Gastrocnemius medialis (tissue), 4 donors: ENCODE measurements at regions not wholly inside any gene's neighbourhood (a gene's known extent, or its start where the extent isn't known, plus 50 kb on each side); places are given as distances from the start of the nearest gene placed in this dataset.

Experiments used
- ATAC-seq, 2 donors: fragments of 150-250 bp; one replicate each; pipeline ENCODE4 v1.9.1; 2016
- DNase-seq, 2 donors: peaks; one replicate each; pipeline ENCODE4 v3.0.0-alpha.2; 2019
- H3K27ac ChIP-seq, 4 donors: fragments of 200-600 bp; sonication (generic); 1 replicate in 1 of 4; 2 replicates in 3 of 4; pipeline ENCODE4 v1.5.1; 2016 to 2018; ENCODE audit warnings: mild to moderate bottlenecking in 2 of 4, moderate library complexity in 1 of 4
- H3K27me3 ChIP-seq, 3 donors: fragments of 200-600 bp; sonication (generic) in 2 of 3; 1 replicate in 1 of 3; 2 replicates in 2 of 3; pipeline versions ENCODE4 v1.5.1 to v1.6.0; 2016 to 2019; ENCODE audit warnings: mild to moderate bottlenecking in 1 of 3, moderate library complexity in 1 of 3
- H3K36me3 ChIP-seq, 2 donors: fragments of 200-600 bp; sonication (generic) in 1 of 2; one replicate each; pipeline ENCODE4 v1.5.1; 2017 to 2018
- H3K4me1 ChIP-seq, 2 donors: fragments of 200-600 bp; sonication (generic) in 1 of 2; one replicate each; pipeline ENCODE4 v1.5.1; 2016 to 2017; ENCODE audit warnings: mild to moderate bottlenecking in 2 of 2
- H3K4me3 ChIP-seq, 4 donors: fragments of 200-600 bp; sonication (generic) in 3 of 4; 1 replicate in 1 of 4; 2 replicates in 3 of 4; pipeline ENCODE4 v1.5.1; 2016 to 2019; ENCODE audit warnings: mild to moderate bottlenecking in 2 of 4
- H3K9me3 ChIP-seq, 3 donors: fragments of 200-600 bp; sonication (generic) in 2 of 3; 1 replicate in 1 of 3; 2 replicates in 2 of 3; pipeline ENCODE4 v1.5.1; 2016 to 2019
- POLR2A ChIP-seq, 2 donors: fragments of 450-650 bp; IDR thresholded peaks; one replicate each; pipeline ENCODE4 v1.6.1; 2017; ENCODE audit warnings: antibody characterized with exemption in 2 of 2, mild to moderate bottlenecking in 2 of 2, moderate library complexity in 2 of 2
- in situ Hi-C, 4 donors: fragments of 200-750 bp; cut with MboI; loops; one replicate each; pipeline versions ENCODE4 v1.15.0 to v1.8.0; 2017; ENCODE audit warnings: low sequenced_read_pairs in 4 of 4
- intact Hi-C: fragments of 100-400 bp; cut with DNase I; formaldehyde crosslinking; loops from one replicate; pipeline ENCODE4 v1.15.1; 2023; ENCODE audit warnings: low total_unique reads
- TF ChIP-seq, protein P1 (sequence below), 5 experiments: fragments of 450-650 bp in 3 of 5; fragments of 200-600 bp in 2 of 5; sonication (generic) in 2 of 5; IDR thresholded peaks in 4 of 5; conservative IDR thresholded peaks in 1 of 5; 1 replicate in 4 of 5; 2 replicates in 1 of 5; pipeline ENCODE4 v1.5.1; 2016 to 2019; ENCODE audit warnings: antibody characterized with exemption in 5 of 5, mild to moderate bottlenecking in 3 of 5, moderate library complexity in 3 of 5

DNA sequence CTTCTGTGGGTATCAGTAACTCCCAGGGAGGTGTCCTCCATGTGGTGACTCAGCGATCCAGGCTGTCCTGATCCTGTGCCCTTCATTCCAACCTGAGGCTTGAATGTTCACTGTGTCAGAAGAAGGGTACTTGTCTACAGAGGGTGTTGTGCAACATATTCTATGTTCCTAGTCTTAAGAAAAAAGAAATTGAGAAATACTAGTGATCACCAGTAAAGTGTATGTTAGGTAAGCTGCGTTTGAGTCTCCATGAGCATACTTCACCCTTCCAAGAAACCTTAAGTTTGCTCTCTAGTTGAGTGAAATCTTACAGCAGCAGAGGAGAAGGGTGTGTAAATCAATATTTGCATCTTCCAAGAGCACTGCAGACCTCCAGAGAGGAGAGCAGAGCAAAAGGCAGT, 122.2 kb upstream of the SLC24A5 start:
- H3K36me3 ChIP-seq: no peaks in the 10 kb centered on the region
- H3K27me3 ChIP-seq: no peaks in the 10 kb centered on the region
- H3K4me3 ChIP-seq: no peak overlapping the region
- intact Hi-C loops (no loop called here), in situ Hi-C loops (loop anchor here in 3 of 4 donors (10.0 to 25.0 kb wide), 4 partner anchors 286 to 536 kb away; partner anchors contain the start of gene SEMA6D (in 2 of the 3))
- H3K4me1 ChIP-seq: no peaks in the 10 kb centered on the region
- DNase-seq: no peak
- H3K9me3 ChIP-seq: no peaks in the 10 kb centered on the region
- H3K27ac ChIP-seq: no peak overlapping the region
- ATAC-seq: no peak
- TF ChIP-seq POLR2A (IDR thresholded peaks at IDR 0.05): no peak
- TF ChIP-seq, protein P1, sequence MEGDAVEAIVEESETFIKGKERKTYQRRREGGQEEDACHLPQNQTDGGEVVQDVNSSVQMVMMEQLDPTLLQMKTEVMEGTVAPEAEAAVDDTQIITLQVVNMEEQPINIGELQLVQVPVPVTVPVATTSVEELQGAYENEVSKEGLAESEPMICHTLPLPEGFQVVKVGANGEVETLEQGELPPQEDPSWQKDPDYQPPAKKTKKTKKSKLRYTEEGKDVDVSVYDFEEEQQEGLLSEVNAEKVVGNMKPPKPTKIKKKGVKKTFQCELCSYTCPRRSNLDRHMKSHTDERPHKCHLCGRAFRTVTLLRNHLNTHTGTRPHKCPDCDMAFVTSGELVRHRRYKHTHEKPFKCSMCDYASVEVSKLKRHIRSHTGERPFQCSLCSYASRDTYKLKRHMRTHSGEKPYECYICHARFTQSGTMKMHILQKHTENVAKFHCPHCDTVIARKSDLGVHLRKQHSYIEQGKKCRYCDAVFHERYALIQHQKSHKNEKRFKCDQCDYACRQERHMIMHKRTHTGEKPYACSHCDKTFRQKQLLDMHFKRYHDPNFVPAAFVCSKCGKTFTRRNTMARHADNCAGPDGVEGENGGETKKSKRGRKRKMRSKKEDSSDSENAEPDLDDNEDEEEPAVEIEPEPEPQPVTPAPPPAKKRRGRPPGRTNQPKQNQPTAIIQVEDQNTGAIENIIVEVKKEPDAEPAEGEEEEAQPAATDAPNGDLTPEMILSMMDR (IDR thresholded peaks at IDR 0.05 in 4 of 5, conservative IDR thresholded peaks at IDR 0.05 in 1 of 5): no peak

DNA sequence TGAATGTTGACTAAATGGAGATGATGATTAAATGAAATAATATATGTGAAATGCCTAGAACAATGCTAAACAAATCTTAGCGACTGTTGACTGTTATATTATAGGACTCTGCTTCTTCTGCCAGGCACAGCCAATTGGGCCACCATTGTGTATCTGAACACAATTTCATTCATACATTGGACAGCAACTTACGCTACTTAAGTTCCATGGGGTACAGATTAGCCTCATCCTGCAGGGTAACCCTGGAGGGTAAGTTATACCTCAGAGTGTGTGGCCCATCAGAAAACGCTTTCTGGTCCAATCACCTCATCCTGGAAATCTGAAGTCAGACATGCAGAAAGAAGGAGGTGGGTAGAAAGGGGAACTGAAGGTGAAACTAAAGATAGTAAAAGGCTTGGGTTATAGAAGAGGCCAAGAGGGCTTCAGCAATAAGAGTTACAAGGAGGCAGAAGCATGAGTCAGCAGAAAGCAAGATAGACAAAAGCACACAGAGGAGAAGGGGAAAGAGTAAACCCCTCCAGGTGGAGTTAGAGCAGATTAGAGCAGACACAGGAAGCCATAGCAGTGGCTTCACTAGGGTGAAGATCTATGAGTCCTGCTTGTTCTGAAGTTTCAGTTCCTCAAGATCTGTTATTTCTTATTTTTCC, 119.3 kb upstream of the SLC24A5 start:
- no peaks in the 10 kb centered on the region for H3K9me3 ChIP-seq
- H3K36me3 ChIP-seq: no peaks in the 10 kb centered on the region
- in situ Hi-C loops (no loop called here), intact Hi-C loops (no loop called here)
- no peak for TF ChIP-seq POLR2A (IDR thresholded peaks at IDR 0.05)
- TF ChIP-seq, protein P1 (IDR thresholded peaks at IDR 0.05 in 4 of 5, conservative IDR thresholded peaks at IDR 0.05 in 1 of 5): no peak
- no peak overlapping the region for H3K27ac ChIP-seq
- no peak overlapping the region for H3K4me3 ChIP-seq
- ATAC-seq (no peak), DNase-seq (no peak)
- no peaks in the 10 kb centered on the region for H3K4me1 ChIP-seq
- H3K27me3 ChIP-seq: no peaks in the 10 kb centered on the region

DNA sequence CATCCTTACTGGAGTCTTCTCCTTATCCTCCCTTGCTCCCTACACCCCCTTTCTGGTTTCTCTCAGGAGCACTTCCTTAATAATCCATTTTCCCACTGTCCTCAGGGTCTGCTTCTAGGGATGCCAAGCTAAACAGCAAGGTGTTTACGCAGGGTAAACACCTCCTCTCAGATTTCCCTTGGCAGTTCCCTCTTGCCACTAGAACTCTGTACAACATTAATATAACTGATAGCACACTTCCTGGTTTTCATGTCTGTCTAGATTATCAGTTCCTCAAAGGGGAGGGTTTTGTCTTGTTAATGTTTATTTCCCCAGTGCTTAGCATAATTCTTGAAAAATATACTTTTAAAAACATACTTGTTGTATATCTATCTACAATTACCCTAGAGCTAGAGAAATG, 118.0 kb upstream of the SLC24A5 start:
- H3K4me3 ChIP-seq: no peak overlapping the region
- H3K27me3 ChIP-seq: no peaks in the 10 kb centered on the region
- TF ChIP-seq, protein P1 (IDR thresholded peaks at IDR 0.05 in 4 of 5, conservative IDR thresholded peaks at IDR 0.05 in 1 of 5): no peak
- no peak for TF ChIP-seq POLR2A (IDR thresholded peaks at IDR 0.05)
- H3K36me3 ChIP-seq: no peaks in the 10 kb centered on the region
- intact Hi-C loops (no loop called here), in situ Hi-C loops (no loop called here)
- DNase-seq: no peak
- no peak overlapping the region for H3K27ac ChIP-seq
- no peaks in the 10 kb centered on the region for H3K4me1 ChIP-seq
- no peaks in the 10 kb centered on the region for H3K9me3 ChIP-seq
- no peak for ATAC-seq

DNA sequence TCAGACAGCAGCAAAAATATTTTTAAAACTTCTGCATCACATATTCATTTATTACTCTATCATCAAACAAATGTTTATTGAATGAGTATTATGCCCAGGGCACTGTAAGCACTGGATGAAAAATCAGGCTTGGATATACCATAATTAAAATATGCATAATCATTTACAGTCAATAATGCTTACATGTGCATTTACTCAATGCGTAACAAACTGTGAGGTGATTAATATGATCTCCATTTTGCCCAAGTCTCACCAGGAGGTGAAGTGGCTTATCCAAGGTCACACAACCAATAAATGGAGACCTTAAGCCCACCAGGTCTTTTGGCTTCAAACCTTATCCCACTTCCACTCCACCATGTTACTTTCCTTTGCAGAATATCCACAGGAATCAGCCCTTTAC, 117.3 kb upstream of the SLC24A5 start:
- Histone ChIP-seq H3K27me3 (no peaks in the 10 kb centered on the region), H3K4me1 (no peaks in the 10 kb centered on the region), H3K27ac (no peak overlapping the region), H3K9me3 (no peaks in the 10 kb centered on the region), H3K4me3 (no peak overlapping the region), H3K36me3 (no peaks in the 10 kb centered on the region)
- in situ Hi-C loops (no loop called here), intact Hi-C loops (no loop called here)
- no peak for TF ChIP-seq POLR2A (IDR thresholded peaks at IDR 0.05)
- TF ChIP-seq, protein P1 (IDR thresholded peaks at IDR 0.05 in 4 of 5, conservative IDR thresholded peaks at IDR 0.05 in 1 of 5): no peak
- DNase-seq: no peak
- ATAC-seq: no peak

- Histone ChIP-seq H3K9me3 (no peaks in the 10 kb centered on the region), H3K4me1 (no peaks in the 10 kb centered on the region), H3K4me3 (no peak overlapping the region), H3K27me3 (no peaks in the 10 kb centered on the region), H3K36me3 (no peaks in the 10 kb centered on the region), H3K27ac (no peak overlapping the region)
- no peak for DNase-seq
- no peak for TF ChIP-seq POLR2A (IDR thresholded peaks at IDR 0.05)
- TF ChIP-seq, protein P1 (IDR thresholded peaks at IDR 0.05 in 4 of 5, conservative IDR thresholded peaks at IDR 0.05 in 1 of 5): no peak
- in situ Hi-C loops (no loop called here), intact Hi-C loops (no loop called here)
- ATAC-seq: no peak
These were observed 115.7 kb upstream of the SLC24A5 start for GRCh38 chr15:48005077-48005476.
